Cardiac septum (tissue), 1 donor: ENCODE measurements at regions not wholly inside any gene's neighbourhood (a gene's known extent, or its start where the extent isn't known, plus 50 kb on each side); places are given as distances from the start of the nearest gene placed in this dataset.
A peak's percentile ranks its signal among the peaks of the same experiment; 100 is the strongest.
"Not testable (repeated sequence)": the region's sequence is repeated elsewhere in the genome, so short reads cannot be mapped to it uniquely, and the experiment has no call there.

Experiments
- DNase-seq: peaks from one replicate; pipeline ENCODE4 v3.0.0-alpha.2; 2020; ENCODE audit warnings: low spot score
- intact Hi-C: fragments of 100-400 bp; cut with DNase I; formaldehyde crosslinking; loops from one replicate; pipeline ENCODE4 v1.14.0; 2022
- donor health status: DM: no; HTN: no; CAD: no.

DNA sequence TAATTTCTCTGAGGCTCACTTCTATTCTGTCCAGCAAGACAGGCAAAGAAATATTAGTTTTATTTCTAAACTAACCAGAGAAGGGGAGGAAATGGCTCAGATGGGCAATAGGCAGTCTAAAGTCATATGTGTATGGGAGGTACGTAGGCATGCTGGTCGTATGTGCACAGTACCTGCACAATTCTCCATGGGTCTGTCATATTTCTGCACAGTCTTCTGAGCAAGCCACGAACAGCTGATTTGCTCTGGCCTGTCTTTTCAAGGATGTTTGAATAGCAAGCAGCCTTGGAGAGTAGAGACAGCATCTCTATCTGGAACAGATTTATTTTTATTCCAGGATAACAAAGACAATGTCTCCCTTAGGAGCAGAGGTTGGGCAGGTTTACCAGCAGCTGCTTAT, 92.1 kb downstream of the SLC25A47 start:
- DNase-seq, result no peak
- intact Hi-C loops, result no loop called here

DNA sequence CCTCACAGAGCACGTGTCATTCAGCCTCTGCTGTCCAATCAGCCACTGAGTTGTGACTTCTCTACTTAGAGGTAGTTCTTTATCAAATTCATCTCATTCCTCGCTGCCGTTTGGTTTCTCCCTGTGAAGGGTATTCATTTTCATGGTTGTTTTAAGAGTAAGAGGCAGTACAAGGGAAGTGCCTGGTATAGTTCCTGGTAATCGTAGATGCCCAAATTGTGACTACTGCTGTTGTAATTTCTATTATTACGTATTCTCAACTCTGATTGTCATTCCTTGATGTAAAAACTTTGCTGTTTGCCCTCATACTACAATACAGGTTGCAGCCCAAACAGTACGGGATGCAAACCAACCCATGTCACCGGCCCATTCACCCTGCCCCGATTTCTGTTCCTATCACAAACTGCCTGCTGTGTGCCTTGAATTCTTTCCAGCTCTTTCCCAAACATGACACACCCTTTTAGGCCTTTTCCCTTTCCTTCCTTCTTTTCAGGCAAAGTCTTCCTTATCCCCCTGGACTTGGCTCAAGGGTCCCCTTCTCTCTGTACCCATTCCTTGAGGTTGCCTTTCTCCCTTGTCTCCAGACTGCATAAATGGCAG, 93.0 kb downstream of the SLC25A47 start:
- intact Hi-C loops, result no loop called here
- DNase-seq, result peak; percentile 38

DNA sequence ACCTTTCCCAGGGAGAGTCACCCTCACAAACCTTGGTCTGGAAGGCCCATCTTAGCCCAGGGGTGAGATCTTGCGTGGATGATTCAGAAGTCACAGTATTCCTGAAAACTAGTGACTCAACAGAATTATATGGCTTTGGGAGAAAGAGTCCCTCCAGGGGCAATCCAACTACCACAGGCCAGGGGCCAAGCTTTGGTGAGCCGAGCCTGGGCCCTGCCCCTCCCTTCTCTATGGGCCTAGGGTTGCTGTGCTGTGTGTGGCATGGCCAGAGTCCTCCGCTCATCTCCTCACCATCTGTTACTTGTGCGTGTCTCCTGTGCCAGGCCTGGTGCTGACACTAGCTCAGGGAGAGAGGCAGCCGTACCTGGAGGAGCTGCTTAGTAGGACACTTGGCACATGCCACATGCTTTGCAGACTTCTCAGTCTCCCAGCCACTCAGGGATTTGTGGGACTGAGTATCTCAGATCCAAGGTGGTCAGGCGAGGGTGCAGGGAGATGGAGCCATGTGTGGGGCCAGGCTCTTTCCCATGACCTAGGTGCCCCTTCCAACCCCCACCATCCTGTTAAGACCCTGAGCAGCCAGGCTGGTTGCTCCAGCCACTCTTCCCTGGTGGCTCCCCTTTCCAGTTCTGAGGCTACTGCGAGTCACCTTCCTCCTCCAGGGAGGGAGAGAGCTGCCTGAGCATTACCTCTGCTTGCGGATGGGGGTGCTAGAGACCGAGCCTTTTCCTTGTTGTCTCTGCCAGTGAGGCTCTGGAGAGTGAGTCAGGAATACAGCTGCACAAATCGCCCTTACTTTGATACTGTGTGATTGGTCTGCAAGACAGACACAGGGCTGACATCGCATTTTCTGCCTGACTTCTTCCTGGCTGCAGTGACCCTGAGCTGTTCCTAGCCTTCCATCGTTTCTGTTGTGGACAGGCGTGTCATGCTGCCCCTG, 94.1 kb downstream of the SLC25A47 start:
- intact Hi-C loops, result no loop called here

DNA sequence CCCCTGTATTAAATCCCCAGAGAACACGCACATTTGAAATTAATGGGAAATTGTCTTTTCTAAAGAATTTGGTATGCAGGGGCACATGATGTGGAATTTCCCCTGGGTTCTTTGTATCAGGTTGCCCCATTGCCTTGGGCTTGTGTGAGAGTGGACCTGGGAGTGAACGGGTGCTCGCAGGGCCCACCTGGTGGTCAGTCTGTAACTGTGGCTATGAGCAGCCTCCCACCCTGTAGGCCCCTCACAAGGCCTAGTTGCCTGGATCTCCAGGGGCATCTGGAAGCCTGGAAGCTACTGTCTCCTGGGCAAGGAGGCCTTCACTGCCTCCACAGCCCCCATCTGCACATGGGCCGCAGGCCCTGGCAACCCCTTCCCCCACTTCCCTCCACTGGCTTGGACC, 96.7 kb downstream of the SLC25A47 start:
- intact Hi-C loops, result no loop called here
- DNase-seq, result peak; percentile 38

More for the DNA sequence above, 94.1 kb downstream of the SLC25A47 start:
- peak; percentile 67 for DNase-seq

DNA sequence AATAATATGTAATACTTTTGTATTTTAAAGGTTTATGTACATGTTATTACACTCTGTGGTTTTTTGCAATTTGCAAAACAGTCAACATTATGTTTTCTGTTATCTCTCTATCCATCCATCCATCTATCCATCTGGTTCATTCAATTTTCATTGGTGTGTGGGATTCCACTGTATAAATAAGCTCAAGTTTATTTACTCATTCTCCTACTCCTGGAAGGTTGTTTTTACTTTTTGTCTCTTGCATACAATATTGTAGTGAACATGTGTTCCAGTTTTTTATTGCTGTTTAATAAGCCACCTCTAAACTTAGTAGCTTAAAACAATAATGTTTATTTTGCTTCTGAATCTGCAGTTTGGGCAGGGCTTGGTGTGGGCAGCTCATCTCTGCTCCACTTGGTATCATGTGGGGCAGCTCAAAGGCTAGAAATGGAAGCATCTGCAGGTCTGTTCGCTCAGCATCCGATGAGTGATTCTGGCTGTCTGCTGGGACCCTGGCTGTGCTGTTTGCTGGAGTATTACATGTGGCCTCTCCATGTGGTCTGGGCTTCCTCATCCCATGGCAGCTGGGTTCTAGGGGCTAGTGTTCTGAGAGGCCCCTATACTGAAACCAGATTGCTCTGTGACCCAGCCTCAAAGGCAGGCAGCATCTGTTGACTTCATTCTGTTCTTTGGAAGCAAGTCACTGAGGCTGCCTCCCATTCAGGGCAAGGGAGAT, 98.8 kb downstream of the SLC25A47 start:
- intact Hi-C loops, result no loop called here
- peak; percentile 35 for DNase-seq

DNA sequence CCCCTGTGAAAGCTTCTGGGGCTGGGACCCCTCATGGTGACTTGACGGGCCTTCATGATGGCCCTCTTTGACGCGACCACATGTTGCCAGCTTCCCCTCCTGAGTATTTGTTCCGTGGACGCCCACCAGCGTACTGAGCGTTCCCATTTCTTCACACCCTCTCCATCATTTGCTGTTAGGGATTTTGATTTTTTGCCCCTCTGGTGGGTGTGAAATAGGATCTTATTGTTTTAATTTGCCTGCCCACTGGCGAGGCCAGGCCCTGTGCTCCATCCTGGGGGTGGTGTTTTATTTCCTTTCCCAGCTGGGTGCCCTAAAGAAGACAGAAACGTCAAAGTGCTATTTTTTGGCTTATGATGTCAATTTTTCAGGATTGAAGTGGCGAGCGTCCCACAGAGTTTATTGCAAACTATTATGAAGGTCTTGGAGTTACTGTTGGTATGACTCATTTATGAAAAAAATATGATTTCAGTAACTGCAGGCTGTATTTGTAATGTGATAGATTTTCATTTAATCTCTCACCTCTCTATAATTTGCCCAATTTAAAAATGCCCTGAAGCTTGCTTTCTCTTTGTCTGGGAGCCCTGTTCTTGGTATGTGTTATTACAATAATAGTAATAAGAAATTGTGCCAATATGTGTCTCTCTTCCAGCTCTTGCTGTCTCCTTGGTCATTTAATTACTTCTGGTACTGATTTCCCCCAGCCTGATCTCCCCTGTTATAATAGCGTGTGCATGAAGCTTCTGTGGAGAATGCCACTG, 99.6 kb downstream of the SLC25A47 start:
- intact Hi-C loops, result no loop called here
- DNase-seq, result peak; percentile 27

DNA sequence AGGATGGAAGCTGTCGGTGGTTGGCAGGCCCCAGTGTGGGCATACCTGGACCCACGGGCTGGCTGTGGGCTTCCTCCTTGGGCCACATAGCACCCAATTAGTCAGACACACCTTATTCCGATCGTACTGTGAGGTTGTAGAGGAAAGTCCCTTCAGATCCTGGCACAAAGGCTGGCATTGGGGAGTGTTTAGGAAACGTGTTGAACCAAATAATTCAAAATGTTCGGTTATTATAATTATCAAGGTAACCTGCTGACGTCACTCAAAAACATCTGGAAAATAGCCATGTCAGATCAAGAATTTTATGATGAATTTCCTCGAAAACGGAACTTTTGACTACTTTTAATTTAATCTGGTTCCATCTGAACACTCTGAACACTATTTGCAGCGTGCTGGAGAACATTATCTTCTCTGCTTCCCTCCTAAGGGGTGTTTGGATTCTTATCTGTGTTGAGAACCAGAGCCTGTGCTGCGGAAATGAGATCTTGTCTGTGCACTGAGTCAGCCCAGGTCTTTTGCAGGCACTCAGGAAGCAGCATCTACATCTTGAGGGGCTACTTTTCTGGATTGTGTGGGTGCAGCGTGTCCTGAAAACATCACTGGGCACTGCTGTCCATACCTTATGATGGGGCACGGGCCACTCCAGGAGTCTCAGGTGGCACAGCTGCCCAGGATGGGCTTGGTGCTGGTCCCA, 100.3 kb downstream of the SLC25A47 start:
- DNase-seq, result no peak
- intact Hi-C loops, result no loop called here

DNA sequence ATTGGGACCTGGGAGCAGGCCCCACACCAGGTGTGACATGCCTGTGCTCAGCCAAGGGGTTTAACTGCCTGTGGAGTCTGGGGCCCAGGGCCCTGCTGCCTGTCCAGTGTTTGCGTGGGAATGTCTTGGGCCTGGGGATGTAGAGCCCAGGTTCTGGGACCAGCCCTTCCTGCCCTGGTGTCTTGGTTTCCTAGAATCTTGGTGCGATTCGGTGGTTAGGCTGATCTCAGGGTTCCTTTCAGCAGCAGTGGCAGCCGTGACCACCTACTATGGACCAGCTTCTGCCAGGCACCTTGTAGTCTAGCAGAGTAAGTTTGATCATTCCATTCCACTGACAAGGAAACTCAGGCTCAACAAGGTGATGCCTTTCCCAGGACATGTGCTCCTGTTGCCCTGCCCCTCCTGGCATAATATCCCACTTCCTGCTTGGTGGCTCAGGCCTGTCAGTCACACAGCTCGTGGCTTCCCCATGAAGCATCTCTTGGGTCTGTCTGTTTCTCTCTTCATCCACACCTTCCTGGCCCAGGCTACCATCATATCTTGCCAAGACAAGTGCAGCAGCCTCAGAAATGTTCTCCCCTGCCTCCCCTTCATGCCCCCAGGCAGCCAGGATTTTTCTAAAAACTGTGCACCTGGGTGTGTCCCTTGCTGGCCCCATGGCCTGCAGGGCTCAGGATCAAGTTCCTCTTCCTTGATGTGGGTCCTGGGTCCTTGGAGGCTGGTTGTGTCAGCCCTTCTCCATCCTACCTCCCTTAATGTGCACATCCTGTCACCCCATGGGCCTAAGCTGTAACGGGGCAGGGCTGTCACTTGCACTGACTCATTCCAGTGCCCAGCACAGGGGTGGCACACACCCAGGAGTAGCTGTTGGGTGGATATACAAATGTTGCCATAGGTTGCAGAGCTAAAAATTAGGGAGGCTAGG, 101.6 kb downstream of the SLC25A47 start:
- intact Hi-C loops, result no loop called here
- DNase-seq, result no peak

DNA sequence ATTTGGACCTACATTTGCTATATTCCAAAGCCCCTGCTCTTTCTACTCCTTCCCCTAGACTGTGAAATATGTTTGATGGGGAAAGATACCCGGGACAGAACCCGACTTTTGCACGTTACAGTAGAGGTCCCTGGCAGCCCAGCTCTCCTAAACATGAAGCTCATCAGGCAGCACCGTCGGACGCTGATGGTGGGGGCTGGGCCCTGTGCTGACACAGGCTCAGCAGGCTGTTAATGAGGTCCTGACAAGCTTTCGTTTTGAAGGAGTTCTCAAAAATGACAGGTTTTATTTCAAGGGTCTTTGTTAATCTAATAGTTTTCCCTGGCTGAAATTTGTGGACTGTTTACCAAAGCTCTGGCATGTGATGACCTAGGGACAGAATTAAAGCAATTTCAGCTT, 102.3 kb downstream of the SLC25A47 start:
- DNase-seq, result no peak
- intact Hi-C loops, result no loop called here

DNA sequence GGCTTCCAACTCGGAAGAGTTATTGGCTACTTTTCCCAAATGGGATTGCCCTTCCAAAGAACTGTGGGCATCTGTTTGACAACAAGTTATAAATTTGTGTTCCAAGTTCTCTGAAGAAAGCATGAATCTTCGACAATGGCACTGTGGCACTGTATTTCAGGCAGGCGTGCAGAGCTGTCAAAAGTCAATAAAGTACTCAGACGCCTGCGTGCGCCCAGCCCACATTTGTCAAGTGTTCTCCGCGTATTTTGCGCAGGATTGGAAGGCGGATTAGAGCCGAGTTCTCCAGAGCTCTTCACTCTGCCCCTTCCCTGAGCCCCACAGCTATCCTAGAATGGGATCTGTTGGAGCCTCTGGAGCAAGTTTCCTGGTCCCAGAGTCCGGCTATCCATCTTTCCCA, 103.2 kb downstream of the SLC25A47 start:
- intact Hi-C loops, result no loop called here
- DNase-seq, result no peak

DNA sequence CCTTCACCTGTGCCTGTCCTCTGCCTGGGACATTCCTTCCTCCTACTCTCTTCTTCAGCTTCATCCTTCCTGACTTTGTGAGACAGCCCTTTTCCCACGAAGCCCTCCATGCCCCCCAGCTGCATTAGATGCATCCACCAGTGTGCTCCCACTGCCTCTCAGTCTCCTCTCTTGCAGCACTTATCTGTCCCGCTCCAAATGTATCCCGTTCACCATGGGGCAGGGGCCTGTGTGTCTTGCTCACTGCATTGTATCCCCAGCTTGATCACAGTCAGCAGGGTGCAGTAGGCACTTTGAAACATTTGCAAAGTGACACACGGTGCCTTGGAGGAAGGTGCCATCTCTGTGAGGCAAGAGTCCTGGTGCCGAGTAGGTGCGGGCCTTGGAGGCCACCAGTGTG, 104.0 kb downstream of the SLC25A47 start:
- DNase-seq, result no peak
- intact Hi-C loops, result no loop called here

DNA sequence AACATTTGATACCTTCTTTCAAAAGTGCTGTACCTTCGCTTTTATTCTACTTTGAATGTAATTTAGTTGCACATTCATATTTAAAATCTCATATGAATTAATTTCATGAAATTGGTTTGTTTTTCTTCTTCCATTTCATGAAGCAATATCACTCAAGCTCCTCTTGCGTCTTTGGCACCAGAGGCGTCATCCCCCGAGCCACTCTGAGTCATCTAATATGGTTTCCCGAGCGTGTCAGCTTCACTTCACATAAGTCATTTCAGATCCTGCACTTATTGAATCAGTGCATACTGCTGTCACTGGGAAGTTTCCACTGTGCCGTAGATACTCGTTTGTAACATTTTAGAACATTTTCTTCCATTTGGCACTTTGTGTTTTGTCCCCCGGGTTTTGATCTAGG, 105.6 kb downstream of the SLC25A47 start:
- DNase-seq, result no peak
- intact Hi-C loops, result no loop called here

DNA sequence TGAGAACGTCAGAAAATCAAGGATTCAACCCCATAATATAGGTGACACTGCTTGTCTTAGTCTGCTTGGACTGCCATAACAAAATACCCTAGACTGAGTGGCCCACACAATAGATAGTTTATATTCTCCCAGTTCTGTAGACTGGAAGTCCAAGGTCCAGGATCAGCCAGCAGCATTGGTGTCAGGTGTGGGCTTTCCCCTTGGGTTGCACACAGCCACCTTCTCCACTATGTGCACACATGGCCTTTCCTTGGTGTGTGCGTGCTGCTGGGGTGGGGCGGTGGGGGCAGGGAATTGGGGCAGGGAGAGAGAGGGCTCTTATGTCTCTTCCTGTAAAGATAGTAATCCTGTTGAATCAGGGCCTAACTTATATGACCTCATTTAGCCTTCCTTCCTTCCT, 106.4 kb downstream of the SLC25A47 start:
- intact Hi-C loops, result no loop called here
- no peak for DNase-seq

DNA sequence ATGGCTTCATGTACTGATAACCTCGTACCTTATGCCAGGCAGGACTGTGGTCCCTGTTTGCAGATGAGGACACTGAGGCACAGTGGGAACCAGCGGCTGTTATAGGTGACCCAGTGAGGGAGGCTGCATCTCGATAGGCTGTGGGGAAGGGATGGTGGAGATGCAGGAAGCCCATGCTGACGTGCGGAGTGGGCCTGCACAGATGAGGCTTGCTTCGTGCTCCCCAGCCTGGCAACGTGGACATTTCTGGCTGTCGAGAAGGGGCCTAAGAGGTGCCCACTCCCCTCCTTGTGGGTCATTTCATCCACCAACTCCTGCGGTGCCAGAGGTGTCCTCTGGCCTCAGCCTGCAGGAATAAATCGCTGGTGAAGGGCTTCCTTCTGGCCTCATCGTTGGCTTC, 107.4 kb downstream of the SLC25A47 start:
- DNase-seq, result no peak
- intact Hi-C loops, result no loop called here

DNA sequence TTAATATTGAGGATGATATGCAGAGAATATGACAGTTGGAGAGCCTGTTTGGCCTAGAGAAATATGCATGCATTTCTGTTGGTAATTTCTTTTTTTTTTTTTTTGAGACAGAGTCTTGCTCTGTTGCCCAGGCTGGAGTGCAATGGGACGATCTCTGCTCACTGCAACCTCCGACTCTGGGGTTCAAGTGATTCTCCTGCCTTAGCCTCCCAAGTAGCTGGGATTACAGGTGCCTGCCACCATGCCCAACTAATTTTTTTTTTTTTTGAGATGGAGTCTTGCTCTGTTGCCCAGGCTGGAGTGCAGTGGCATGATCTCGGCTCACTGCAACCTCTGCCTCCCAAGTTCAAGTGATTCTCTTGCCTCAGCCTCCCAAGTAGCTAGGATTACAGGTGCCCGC, 108.3 kb downstream of the SLC25A47 start:
- DNase-seq, intact Hi-C loops: not testable (repeated sequence)

DNA sequence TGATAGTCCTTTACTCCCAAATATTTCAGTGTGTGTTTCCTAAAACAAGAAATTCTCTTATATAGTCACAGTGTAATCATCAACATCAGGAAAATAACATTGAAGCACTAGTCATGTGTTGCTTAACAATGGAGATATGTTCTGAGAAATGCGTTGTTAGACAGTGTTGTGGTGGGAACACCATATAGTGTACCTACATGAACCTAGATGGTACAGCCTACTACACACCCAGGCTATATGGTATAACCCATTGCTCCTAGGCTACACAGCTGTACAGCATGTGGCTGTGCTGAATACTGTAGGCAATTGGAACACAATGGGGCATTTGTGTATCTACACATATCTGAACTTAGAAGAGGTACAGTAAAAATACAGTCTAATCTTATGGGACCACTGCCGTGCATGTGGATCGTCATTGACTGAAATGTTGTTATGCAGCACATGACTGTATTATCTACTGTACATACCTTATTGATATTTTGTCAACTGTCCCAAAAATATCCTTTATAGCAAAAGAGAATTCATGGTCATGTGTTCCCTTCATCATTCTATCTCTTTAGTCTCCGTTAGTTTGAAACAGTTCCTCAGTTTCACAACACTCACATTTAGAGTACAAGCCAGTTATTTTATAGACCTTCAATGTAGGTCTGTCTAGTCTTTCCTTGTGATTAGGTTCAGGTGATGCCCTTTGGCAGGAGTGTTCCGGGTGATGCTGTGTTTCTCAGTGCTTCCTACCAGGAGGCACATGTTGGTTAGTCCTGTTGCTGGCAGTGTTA, 109.7 kb downstream of the SLC25A47 start:
- intact Hi-C loops, result no loop called here
- no peak for DNase-seq

DNA sequence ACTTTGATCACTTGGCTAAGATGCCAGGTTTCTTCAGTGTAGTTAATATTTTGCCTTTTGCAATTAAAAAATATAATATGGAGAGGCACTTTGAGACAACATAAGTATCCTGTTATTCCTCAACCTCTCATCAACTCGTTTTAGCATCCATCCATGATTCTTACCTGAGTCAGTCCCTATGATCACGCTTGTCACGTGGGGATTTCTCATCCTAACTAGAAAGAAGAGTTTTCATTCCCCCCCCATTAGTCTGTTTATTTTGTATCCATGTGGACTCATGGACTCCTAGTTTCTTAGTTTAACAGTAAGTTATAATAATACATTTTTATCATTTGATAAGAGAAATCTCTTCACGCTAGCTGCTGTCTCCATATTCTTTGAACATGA, 110.3 kb downstream of the SLC25A47 start:
- no peak for DNase-seq
- intact Hi-C loops, result no loop called here
